AG10803 (cell line): ENCODE measurements at regions not wholly inside any gene's neighbourhood (a gene's known extent, or its start where the extent isn't known, plus 50 kb on each side); places are given as distances from the start of the nearest gene placed in this dataset.

ENCODE experiments used
- DNase-seq: peaks from one replicate; pipeline ENCODE4 v3.0.0; 2010; ENCODE audit warnings: low read depth
- H3K4me3 ChIP-seq: 2 replicates; pipeline ENCODE4 v1.5.1; 2011; ENCODE audit warnings: mild to moderate bottlenecking, low read length, control low read depth
- TF ChIP-seq, protein P1 (sequence below): conservative IDR thresholded peaks from 2 replicates; pipeline ENCODE4 v1.5.1; 2011; ENCODE audit warnings: mild to moderate bottlenecking, low read length, control low read depth, inconsistent platforms

DNA sequence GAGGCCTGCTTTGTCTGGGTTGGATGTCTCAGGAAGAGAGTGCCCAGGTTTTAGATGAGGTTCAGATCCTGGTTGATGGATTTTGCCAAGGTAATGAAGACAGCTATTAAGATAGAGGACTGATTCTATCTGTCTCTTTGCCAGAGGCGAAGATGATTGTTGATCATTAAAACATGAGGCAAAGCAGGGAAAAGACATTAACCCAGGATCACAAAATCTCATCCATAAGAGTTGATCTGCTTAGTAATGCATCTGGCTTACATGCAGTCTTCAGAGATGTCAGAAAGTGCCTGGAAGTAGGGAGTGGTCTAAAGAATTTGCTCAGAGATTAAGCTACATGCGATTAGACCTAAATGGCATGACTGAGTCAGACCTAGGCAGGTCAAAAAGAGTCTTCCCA, 229.6 kb upstream of the PLD5 start:
- H3K4me3 ChIP-seq = no peak overlapping the region
- TF ChIP-seq, protein P1, sequence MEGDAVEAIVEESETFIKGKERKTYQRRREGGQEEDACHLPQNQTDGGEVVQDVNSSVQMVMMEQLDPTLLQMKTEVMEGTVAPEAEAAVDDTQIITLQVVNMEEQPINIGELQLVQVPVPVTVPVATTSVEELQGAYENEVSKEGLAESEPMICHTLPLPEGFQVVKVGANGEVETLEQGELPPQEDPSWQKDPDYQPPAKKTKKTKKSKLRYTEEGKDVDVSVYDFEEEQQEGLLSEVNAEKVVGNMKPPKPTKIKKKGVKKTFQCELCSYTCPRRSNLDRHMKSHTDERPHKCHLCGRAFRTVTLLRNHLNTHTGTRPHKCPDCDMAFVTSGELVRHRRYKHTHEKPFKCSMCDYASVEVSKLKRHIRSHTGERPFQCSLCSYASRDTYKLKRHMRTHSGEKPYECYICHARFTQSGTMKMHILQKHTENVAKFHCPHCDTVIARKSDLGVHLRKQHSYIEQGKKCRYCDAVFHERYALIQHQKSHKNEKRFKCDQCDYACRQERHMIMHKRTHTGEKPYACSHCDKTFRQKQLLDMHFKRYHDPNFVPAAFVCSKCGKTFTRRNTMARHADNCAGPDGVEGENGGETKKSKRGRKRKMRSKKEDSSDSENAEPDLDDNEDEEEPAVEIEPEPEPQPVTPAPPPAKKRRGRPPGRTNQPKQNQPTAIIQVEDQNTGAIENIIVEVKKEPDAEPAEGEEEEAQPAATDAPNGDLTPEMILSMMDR = no peak
- no peak for DNase-seq

DNA sequence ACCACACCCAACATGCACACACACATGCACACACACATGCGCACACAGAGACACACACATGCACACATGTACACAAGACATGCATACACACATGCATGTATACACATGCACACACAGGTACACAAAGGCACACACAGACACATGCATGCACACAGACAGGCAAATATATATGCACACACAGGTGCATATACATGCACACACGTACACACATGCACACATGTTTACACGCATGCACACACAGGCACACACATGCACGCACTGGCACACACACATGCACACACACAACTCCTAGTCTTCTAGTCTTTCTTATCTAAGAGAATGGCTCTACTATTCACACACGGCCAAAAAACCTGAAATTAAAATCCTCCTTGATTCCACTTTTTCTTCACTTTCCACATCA, 222.7 kb upstream of the PLD5 start:
- H3K4me3 ChIP-seq = no peak overlapping the region
- TF ChIP-seq, protein P1 = no peak
- no peak for DNase-seq

DNA sequence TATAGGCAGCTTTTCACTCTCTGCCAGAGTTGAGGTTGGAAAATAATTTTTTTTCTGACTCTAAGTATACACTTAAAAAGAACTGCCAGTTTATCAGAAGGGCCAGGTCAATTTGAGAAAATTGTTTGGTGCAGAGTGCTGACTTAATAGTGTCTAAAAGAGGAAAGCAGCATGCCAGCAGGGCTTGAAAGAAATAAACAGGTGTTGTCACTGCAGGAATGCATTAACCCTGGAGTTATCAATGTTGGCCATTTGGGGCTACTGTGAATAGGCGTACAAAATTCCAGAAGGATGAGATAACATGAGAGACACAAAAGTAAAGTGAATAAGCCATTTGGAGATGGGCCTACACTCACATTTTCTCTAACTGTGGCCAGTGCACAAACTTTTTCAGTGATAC, 220.6 kb upstream of the PLD5 start:
- TF ChIP-seq, protein P1 = no peak
- no peak for DNase-seq

DNA sequence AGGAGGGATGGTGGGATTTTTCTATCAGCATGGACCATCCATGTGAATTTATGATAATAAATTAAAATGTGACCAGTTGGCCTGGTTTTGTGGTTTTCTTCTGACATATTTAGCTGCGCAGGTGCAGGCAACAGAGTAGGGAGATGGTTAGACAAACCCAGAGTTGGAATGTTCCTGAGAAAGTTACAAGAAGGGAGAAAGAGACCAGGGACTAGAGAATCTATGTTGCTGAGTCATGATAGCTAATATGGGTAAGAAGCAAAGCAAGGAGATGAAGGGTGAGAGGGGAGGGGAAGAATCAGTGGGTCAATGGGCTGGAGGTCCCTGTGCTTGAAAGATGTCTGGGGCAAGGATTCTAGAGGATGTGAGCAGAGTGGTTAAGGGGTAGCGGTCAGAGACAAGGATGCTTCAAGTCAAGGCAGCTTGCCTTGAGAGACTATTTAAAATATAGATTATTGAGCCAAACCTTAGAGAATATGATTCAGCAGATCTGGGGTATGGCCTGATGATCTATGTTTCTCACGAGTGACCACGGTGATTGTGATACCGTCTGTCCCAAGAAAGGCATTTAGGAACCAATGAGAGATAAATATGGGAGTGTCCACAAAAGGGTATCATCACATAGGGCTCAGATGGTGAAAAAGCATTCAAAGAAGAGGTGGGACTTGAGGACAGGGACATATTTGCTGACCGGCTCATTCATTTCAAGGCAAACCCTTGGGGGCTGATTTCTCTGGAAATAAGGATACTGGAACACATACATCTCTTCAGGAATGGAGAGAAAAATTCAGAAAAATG, 219.7 kb upstream of the PLD5 start:
- H3K4me3 ChIP-seq = no peak overlapping the region
- DNase-seq = no peak
- TF ChIP-seq, protein P1 = no peak

More for the DNA sequence above, 220.6 kb upstream of the PLD5 start:
- no peak overlapping the region for H3K4me3 ChIP-seq

DNA sequence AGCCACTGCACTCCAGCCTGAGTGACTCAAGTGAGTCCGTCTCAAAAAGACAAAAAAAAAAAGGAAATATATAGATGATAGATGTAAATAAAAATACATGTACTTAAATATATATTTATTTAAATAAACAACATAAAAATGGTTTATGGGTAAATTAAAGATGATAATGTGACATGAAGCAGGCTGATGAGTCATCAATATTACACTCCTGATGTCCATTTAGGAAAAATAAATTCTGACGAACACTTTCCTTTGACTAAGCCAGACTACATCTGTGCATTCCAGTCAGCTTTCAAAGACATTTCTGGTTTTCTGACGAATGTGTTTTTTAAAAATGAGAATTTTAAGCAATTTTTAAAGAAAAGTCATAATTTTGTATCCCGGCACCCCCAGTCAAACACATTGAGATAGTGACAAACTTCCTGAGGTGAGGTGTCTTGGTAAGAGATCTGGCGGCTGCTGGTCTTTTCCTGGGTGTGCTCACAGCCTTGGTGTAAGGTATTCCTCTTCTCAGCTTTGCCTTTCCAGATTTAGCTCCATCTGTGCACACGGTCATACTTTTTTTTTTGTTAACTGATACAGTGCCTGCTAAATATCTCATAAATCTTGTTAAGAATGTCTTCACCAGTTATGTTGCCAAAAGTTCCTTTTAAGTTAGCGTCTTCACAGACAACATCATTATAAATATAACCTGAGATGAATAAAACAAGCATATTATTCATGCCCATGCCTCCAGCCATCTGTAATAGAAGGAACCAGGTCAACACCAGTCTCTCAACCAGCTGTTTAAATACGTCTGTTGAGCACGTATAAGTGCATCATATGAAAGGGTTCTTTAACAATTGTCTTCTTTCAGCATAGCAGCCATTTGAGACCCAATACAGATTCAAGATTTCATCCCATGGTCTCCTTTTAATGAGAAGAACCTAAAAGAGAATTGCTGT, 214.5 kb upstream of the PLD5 start:
- no peak overlapping the region for H3K4me3 ChIP-seq
- DNase-seq = no peak
- TF ChIP-seq, protein P1 = no peak

DNA sequence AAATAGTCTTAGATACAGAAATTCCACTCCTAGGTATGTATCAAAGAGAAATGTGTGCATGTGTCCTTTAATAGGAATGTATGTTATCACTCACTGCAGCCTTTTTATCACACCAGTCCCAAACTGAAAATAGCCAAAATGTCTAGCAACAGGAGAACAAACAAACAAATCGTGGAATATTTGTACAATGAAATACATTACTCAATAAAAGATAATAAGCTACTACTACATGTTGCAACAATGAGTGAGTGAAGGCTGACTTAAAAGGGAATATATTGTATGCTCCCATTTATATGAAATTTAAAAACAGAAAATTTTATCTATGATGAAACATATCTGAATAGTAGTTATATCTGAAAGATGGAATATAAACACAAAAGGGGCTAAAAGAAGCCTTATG, 212.1 kb upstream of the PLD5 start:
- DNase-seq = no peak
- TF ChIP-seq, protein P1 = no peak
- H3K4me3 ChIP-seq = no peak overlapping the region
